ENCODE measurements at regions not wholly inside any gene's neighbourhood (a gene's known extent, or its start where the extent isn't known, plus 50 kb on each side); places are given as distances from the start of the nearest gene placed in this dataset.

GRCh38 chr12:23462546-23462945 is 486.9 kb downstream of the SOX5 start:
- Histone ChIP-seq H3K36me3 (no peaks in the 10 kb centered on the region), H3K27me3 (no peaks in the 10 kb centered on the region), H3K9me3 (peaks cover 0 to 29% of the 10 kb centered on the region in 2 donors), H3K4me3 (no peak overlapping the region), H3K4me1 (no peaks in the 10 kb centered on the region), H3K27ac (no peak overlapping the region)
- DNase-seq (no peak), ATAC-seq (no peak)
- intact Hi-C loops (cut with DNase I), result no loop called here
- no peak for TF ChIP-seq CTCF (IDR thresholded peaks at IDR 0.05)

GRCh38 chr12:23463172-23463571 is 486.3 kb downstream of the SOX5 start:
- H3K27me3 ChIP-seq, result no peaks in the 10 kb centered on the region
- no peak for DNase-seq
- H3K4me1 ChIP-seq, result no peaks in the 10 kb centered on the region
- intact Hi-C loops (cut with DNase I), result no loop called here
- peaks cover 0 to 29% of the 10 kb centered on the region in 2 donors for H3K9me3 ChIP-seq
- no peak overlapping the region for H3K4me3 ChIP-seq
- TF ChIP-seq CTCF (IDR thresholded peaks at IDR 0.05), result no peak
- H3K27ac ChIP-seq, result no peak overlapping the region
- no peak for ATAC-seq
- H3K36me3 ChIP-seq, result no peaks in the 10 kb centered on the region

GRCh38 chr12:23464241-23464812 is 485.1 kb downstream of the SOX5 start:
- no peaks in the 10 kb centered on the region for H3K4me1 ChIP-seq
- intact Hi-C loops (cut with DNase I), result no loop called here
- peak in 1 of 4 donors; percentile 28 for DNase-seq
- H3K9me3 ChIP-seq, result peaks cover 0 to 33% of the 10 kb centered on the region in 2 donors
- ATAC-seq, result no peak
- no peaks in the 10 kb centered on the region for H3K36me3 ChIP-seq
- no peak overlapping the region for H3K4me3 ChIP-seq
- H3K27me3 ChIP-seq, result no peaks in the 10 kb centered on the region
- no peak overlapping the region for H3K27ac ChIP-seq
- no peak for TF ChIP-seq CTCF (IDR thresholded peaks at IDR 0.05)

GRCh38 chr12:23472329-23472971 is 477.0 kb downstream of the SOX5 start:
- H3K36me3 ChIP-seq, result no peaks in the 10 kb centered on the region
- ATAC-seq (peak; percentile 94), DNase-seq (peak in 3 of 4 donors; percentile 2 to 80 (median 67))
- H3K27me3 ChIP-seq, result no peaks in the 10 kb centered on the region
- peaks cover 0 to 28% of the 10 kb centered on the region in 2 donors for H3K9me3 ChIP-seq
- intact Hi-C loops (cut with DNase I), result no loop called here
- no peaks in the 10 kb centered on the region for H3K4me1 ChIP-seq
- no peak overlapping the region for H3K27ac ChIP-seq
- no peak overlapping the region for H3K4me3 ChIP-seq
- TF ChIP-seq CTCF (IDR thresholded peaks at IDR 0.05), result no peak

- no peaks in the 10 kb centered on the region for H3K27me3 ChIP-seq
These were observed 476.4 kb downstream of the SOX5 start for GRCh38 chr12:23473071-23473470.

More at GRCh38 chr12:23473071-23473470, 476.4 kb downstream of the SOX5 start:
- H3K27ac ChIP-seq, result no peak overlapping the region
- H3K36me3 ChIP-seq, result no peaks in the 10 kb centered on the region
- peaks cover 0 to 28% of the 10 kb centered on the region in 2 donors for H3K9me3 ChIP-seq
- no peak overlapping the region for H3K4me3 ChIP-seq
- H3K4me1 ChIP-seq, result no peaks in the 10 kb centered on the region
- no peak for TF ChIP-seq CTCF (IDR thresholded peaks at IDR 0.05)
- no peak for ATAC-seq
- intact Hi-C loops (cut with DNase I), result no loop called here
- DNase-seq, result no peak

Measured in left lung (tissue), 4 donors.